GM11168 (cell line): ENCODE measurements at regions not wholly inside any gene's neighbourhood (a gene's known extent, or its start where the extent isn't known, plus 50 kb on each side); places are given as distances from the start of the nearest gene placed in this dataset.

Experiments used
- in situ Hi-C: fragments of 300-500 bp; cut with MboI; formaldehyde crosslinking; loops from one replicate; pipeline ENCODE4 v1.12.0; 2022; ENCODE audit warnings: low sequenced_read_pairs; ENCODE audit not compliant: unreplicated experiment

DNA sequence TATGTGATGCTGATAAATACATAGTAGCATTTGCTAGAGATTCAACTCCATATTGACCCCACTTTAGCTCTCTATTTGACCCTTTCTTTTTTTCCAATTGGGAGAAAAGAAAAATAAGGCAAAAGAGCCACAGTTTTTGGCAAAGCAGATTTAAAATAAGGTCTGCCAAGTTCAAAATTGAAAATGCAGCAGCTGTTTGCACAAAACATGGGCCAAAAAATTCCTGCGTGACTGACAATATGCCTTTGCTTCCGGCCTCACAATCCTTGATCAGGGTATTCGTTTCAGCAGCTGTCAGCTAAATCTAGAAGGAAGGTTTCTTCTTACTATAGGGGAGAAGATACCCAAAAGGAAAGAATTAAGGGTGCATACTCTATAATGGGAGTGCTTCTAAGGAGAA is 563.5 kb upstream of the CCDC54 start:
- in situ Hi-C loops: no loop called here

- in situ Hi-C loops: no loop called here
Observed at GRCh38 chr3:106814231-106814630, 563.0 kb upstream of the CCDC54 start.

DNA sequence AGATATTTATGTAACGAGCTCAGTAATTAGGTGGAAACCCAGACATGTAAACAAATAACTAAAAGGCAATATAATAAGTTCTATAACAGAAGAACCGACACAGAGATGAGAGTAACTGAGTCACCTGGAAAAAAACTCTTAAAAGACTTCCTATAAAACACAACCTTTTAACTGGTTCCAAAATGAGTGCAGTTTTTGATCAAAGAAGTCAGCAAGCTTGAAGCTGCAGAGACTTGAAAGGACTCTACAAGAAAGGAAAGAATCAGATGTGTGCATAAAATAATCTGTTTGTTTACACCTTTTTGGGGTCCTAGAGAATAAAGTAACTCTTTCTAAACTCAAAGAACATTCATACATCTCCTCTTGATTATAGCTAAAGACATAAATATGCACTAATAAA is 560.4 kb upstream of the CCDC54 start:
- in situ Hi-C loops: no loop called here

DNA sequence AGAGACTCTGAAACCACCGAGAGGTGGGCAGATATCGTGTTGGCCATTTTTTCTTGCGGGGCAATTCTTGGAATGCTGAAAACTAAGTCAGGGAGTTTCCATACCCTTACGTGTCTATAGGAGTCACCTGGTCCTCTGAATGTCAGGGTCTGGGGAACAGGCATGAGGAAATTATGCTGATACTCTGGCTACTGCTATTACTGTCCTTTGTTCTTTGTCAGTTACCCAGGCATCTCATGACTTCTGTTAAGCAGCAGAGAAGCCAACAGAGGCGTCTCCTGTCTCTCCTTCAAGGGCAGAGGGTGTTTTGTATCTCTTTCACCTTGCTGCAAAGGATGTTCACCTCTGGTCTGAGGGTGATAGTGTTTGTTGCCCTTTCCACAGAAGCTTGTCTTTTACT is 559.5 kb upstream of the CCDC54 start:
- in situ Hi-C loops: no loop called here

DNA sequence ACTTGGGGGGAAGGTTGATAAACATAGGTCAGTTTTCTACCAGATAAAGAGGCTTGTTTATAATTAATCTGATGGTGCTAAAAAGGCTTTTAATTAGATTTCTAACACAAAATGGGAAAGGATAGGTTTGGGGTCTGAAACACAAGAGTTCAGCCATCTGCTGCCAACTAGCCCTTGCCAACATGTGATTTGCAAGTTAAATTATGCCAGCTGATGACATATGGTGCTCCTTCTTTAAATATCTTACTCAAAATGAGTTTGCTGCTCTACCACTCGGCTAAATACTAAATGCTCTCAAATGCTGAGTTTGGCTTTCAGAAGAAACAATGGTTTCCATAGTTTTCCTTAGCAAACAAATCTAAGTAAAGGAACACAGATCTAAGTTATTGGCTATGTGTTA is 557.8 kb upstream of the CCDC54 start:
- in situ Hi-C loops: no loop called here

DNA sequence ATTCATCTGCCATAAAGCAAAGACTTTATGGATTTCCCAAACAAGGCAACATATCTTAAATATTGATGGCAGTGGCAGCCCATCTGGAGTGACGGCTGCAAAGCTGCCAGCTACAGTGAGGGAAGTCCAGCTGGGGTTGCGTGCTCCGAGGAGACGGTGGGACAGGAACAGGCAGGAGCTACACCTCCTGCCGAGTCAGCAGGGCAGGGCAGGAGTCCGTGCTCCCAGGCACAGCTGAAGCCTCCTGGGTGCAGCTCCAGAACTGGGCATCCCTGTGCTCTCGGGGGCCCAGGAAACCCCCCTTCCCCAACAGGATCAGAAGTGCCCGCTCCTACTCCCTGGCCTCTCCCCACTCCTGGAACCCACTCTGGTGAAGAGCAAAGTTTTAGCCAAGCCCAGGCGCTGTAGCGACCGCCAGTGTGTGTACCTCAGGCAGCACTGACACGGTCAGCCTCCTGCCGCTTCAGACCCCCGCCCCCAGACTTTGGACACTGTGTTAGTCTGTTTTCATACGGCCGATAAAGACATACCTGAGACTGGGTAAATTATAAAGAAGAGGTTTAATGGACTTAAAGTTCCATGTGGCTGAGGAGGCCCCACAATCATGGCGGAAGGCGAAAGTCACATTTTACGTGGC is 556.4 kb upstream of the CCDC54 start:
- in situ Hi-C loops: no loop called here

DNA sequence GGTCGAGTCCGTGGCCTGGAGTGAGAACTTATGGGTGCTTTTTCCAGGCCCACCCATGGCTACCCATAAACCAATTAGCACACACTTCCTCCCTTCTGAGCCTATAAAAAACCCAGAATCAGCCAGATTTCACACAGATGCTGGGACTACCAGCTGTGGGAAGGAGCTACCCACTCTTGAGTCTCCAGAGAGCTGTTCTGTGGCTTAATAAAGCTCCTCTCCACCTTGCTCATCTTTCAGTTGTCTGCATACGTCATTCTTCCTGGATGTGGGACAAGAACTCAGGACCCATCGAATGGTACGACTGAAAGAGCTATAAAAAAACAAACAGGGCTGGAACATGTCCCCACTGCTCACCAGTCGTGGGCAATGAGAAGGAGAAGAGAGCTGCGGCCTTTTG is 555.4 kb upstream of the CCDC54 start:
- in situ Hi-C loops: no loop called here

DNA sequence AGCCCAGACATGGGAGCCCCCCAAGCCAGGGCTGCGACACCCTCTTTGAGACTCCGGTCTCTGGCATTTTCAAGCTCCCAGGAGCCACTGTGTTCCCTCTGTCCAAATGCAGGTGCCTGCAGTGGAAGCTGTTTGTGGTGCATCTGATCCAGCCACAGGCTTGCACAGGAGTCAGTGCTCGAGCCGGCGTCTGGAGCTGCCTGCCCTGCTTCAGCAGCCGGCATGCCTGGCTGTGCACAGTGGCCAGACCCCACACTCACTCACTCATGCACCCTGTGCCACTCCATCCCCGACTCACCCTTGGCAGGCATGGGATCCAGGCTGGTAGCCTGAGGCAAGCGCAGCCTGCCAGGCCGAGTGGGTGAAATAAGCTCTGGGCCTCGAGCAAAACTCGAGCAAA is 555.0 kb upstream of the CCDC54 start:
- in situ Hi-C loops: no loop called here

DNA sequence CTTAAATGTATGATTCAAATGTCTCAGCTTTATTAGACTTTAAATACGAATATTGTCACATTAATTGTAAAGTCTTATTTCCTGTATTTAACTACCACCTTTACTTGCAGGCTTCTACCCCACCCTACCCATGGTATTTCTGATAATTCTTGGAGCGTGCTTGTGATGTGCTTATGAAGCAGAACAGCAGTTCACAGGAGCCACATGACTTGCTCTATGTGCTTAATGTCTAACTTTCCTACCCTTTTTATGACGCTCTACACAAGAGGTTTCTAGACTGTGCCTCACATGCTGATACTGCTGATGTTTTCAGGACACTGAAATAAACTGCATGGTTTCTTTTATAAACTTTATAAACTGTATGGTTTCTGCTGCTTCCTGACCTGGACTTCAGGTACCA is 553.5 kb upstream of the CCDC54 start:
- in situ Hi-C loops: no loop called here

DNA sequence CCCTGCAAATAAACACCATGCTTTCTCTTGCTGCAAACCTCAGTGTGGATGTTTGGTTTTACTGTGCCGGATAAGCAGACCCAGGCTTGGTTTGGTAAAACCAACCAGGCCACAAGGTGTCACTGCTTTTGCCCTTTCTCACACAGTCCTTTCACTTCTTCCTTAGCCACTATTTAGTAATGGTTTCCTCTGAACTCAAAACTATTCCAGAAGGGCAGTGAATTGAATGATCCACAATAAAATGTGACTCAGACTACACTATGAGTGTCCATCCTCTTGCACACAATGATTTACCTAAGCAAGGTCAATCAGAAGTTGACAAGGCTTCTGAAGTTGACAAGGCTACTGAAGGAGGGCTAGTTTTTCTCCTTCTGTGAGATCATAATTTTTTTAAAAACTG is 552.4 kb upstream of the CCDC54 start:
- in situ Hi-C loops: loop anchor here (25.0 kb wide), 1 partner anchor 237 kb away; no protein-coding TSS in a partner anchor

DNA sequence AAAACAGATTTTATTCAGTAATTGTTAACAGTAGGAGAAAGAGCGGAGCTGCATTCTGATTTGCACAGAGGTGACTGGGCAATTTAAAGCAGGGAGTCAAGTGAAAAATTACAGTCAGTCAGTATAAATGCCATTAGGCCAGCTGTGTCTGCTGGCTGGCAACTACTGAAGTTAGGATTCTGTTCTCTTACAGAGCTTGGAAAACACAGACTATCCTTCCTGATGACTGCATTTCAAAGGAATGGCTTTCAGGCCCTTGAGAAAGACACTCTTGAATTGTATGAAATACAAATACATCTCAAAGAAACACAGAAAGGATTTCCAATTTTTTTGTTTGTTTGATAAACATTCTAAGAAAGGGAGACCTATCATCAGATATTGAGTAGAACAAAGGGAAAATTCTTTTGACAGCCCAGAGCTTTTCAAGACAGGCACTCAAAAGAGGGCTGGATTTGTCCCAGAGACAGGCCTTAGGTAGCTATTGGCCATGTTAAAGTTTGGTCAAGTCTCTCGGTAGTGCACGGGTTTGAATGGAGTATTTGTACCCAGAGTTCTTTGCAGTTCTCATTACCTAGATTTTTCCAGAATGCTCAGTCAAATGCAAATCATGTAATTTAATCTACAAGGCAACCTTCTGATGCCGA is 551.2 kb upstream of the CCDC54 start:
- in situ Hi-C loops: loop anchor here (25.0 kb wide), 1 partner anchor 236 kb away; no protein-coding TSS in a partner anchor

DNA sequence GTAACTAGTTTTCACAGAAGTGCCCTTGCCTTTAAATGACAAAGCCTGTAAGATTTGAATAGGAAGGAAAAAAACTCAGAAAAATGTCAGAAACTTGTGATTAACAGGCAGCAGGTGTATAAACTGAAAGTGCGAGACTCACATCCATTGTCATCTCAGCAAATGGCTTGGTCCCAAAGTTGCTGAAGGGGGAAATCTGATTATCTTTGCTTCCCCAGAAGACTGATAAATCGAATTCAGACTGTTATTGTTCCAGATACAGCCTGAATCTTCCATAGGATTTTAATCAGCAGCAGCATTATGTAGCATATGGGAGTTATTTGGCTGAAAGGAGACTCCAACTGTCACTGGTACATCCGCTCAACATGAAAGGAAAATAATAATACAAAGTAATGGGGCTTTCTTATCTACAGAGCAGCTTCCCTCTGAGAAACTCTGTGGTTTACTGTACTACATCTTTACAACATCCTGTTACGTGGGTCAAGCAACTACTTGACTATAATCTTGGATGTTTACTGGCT is 550.4 kb upstream of the CCDC54 start:
- in situ Hi-C loops: loop anchor here (25.0 kb wide), 1 partner anchor 235 kb away; no protein-coding TSS in a partner anchor

DNA sequence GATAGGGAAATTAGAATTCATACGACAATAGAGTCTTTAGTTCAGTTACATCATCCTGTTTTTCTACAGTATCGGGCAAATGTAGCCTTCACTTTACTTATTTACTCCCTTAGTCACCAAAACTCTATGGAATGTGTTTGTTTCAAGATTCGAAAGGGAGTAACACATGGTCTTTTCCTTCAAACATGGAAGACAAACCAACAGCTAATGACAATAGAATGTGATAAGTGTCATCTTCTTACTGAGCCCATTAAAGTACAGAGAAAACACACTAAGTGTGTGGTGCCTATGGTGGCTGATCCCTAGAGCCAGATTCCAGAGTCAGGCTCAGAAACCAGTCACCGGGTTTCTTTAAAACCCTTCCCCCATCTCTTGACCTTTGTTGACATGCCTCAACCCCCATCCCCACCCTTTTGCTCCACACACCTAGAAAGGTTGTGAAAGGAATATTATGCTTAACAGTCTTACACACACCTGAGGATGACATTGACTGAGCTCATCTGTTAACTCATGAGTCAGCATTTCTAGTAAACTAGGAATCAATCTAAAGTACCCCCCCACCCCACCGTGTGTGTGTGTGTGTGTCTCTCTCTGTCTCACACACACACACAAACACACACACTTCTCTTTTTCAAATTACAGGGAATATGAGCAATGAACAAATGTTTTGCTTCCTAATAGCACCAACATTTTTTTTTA is 549.6 kb upstream of the CCDC54 start:
- in situ Hi-C loops: loop anchor here (25.0 kb wide), 1 partner anchor 235 kb away; no protein-coding TSS in a partner anchor

DNA sequence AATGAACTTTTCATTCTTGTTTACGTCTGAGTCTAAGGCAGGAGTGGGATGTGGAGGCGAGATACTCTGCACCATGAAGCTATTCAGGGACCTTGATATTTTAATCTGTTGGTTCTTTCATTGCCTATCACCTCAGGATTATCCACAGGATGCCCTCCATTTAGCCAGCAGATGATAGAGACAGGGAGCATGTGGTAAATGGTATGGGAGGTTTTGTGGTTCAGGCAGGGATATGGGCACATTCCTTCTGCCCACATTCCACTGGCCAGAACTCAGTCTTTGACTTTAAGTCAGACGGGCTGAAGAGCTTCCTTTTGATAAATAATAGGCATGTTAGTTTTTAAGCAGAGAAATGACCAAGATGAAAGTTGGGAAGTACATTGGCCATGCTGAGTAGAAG is 548.0 kb upstream of the CCDC54 start:
- in situ Hi-C loops: loop anchor here (25.0 kb wide), 1 partner anchor 233 kb away; no protein-coding TSS in a partner anchor

- in situ Hi-C loops: loop anchor here (25.0 kb wide), 1 partner anchor 232 kb away; no protein-coding TSS in a partner anchor
Observed at GRCh38 chr3:106830334-106830733, 546.9 kb upstream of the CCDC54 start.

GRCh38 chr3:106836906-106837305 is 540.3 kb upstream of the CCDC54 start:
- in situ Hi-C loops: loop anchor here (25.0 kb wide), 1 partner anchor 225 kb away; no protein-coding TSS in a partner anchor

DNA sequence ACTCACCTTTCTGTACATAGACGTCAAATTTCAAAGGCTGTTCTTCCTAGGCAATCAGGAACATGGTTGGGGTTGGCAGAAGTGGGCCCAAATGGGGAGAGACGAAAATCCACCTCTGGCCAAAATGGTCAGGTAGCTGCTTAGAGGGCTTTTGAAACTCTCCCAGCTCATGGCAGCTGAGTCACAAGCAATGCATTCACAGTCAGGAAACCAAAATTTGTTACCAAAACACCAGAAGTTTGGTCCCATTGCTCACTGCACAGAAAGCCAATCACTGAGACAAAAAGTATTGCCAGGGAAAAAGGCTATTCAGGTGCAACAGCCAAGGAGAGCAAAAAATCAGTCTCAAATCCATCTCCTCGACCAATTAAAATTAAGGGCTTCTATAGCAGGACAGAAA is 539.6 kb upstream of the CCDC54 start:
- in situ Hi-C loops: loop anchor here (25.0 kb wide), 1 partner anchor 225 kb away; no protein-coding TSS in a partner anchor

- in situ Hi-C loops: loop anchor here (25.0 kb wide), 1 partner anchor 223 kb away; no protein-coding TSS in a partner anchor
Observed at GRCh38 chr3:106839576-106840280, 537.5 kb upstream of the CCDC54 start.

DNA sequence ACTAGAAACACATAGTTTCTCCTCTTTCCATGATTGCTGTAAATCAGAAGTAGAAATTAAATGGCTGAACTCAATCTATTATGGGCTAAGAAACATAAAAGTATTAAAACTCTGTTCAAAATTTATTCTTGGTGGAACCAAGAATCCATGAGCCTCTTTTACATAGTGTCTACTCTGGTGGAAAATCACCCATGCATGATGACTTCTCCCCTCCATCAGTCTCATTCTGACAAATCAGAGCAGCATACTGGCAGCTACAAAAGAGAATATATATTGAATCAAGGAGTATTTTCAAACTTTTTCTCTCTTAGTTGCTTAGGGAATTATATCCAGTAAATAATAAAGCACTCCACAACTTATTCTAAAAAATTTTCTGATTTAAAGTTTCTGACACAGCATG is 536.9 kb upstream of the CCDC54 start:
- in situ Hi-C loops: loop anchor here (25.0 kb wide), 1 partner anchor 222 kb away; no protein-coding TSS in a partner anchor

GRCh38 chr3:106842151-106842550 is 535.1 kb upstream of the CCDC54 start:
- in situ Hi-C loops: loop anchor here (25.0 kb wide), 1 partner anchor 220 kb away; no protein-coding TSS in a partner anchor
